ENCODE measurements at regions not wholly inside any gene's neighbourhood (a gene's known extent, or its start where the extent isn't known, plus 50 kb on each side); places are given as distances from the start of the nearest gene placed in this dataset.

GRCh38 chr2:128735296-128735960 lies 416.8 kb upstream of the HS6ST1 start:
- Histone ChIP-seq H3K4me3 (ENCODE audit: insufficient read depth, low read depth, low read length, poor library complexity, severe bottlenecking) (no peak overlapping the region), H3K9me3 (ENCODE audit: control insufficient read depth, low read length) (no peaks in the 10 kb centered on the region), H3K36me3 (ENCODE audit: control insufficient read depth, insufficient read depth, low read length) (no peaks in the 10 kb centered on the region), H3K27ac (ENCODE audit: insufficient read depth, low read length, poor library complexity, severe bottlenecking) (no peak overlapping the region), H3K4me1 (ENCODE audit: control insufficient read depth, insufficient read depth, low read length, poor library complexity, severe bottlenecking) (peaks cover 4% of the 10 kb centered on the region), H3K27me3 (replicated peaks; ENCODE audit: control insufficient read depth, insufficient read depth, low read length, poor library complexity, severe bottlenecking) (peaks cover 3% of the 10 kb centered on the region)
- DNase-seq = no peak

- Histone ChIP-seq H3K4me1 (ENCODE audit: control insufficient read depth, insufficient read depth, low read length, poor library complexity, severe bottlenecking) (peaks cover 4% of the 10 kb centered on the region), H3K27ac (ENCODE audit: insufficient read depth, low read length, poor library complexity, severe bottlenecking) (no peak overlapping the region), H3K36me3 (ENCODE audit: control insufficient read depth, insufficient read depth, low read length) (no peaks in the 10 kb centered on the region), H3K9me3 (ENCODE audit: control insufficient read depth, low read length) (no peaks in the 10 kb centered on the region), H3K27me3 (replicated peaks; ENCODE audit: control insufficient read depth, insufficient read depth, low read length, poor library complexity, severe bottlenecking) (peaks cover 3% of the 10 kb centered on the region), H3K4me3 (ENCODE audit: insufficient read depth, low read depth, low read length, poor library complexity, severe bottlenecking) (no peak overlapping the region)
- DNase-seq = no peak
These were observed 417.5 kb upstream of the HS6ST1 start for GRCh38 chr2:128736046-128736688.

- Histone ChIP-seq H3K36me3 (ENCODE audit: control insufficient read depth, insufficient read depth, low read length) (no peaks in the 10 kb centered on the region), H3K4me3 (ENCODE audit: insufficient read depth, low read depth, low read length, poor library complexity, severe bottlenecking) (no peak overlapping the region), H3K27me3 (replicated peaks; ENCODE audit: control insufficient read depth, insufficient read depth, low read length, poor library complexity, severe bottlenecking) (peaks cover 3% of the 10 kb centered on the region), H3K4me1 (ENCODE audit: control insufficient read depth, insufficient read depth, low read length, poor library complexity, severe bottlenecking) (peaks cover 4% of the 10 kb centered on the region), H3K9me3 (ENCODE audit: control insufficient read depth, low read length) (no peaks in the 10 kb centered on the region), H3K27ac (ENCODE audit: insufficient read depth, low read length, poor library complexity, severe bottlenecking) (no peak overlapping the region)
- no peak for DNase-seq
These were observed 418.2 kb upstream of the HS6ST1 start for GRCh38 chr2:128736689-128737545.

- peaks cover 3% of the 10 kb centered on the region for H3K27me3 ChIP-seq (replicated peaks; ENCODE audit: control insufficient read depth, insufficient read depth, low read length, poor library complexity, severe bottlenecking)
- no peak overlapping the region for H3K4me3 ChIP-seq (ENCODE audit: insufficient read depth, low read depth, low read length, poor library complexity, severe bottlenecking)
- H3K9me3 ChIP-seq (ENCODE audit: control insufficient read depth, low read length) = no peaks in the 10 kb centered on the region
- H3K36me3 ChIP-seq (ENCODE audit: control insufficient read depth, insufficient read depth, low read length) = no peaks in the 10 kb centered on the region
- peaks cover 4% of the 10 kb centered on the region for H3K4me1 ChIP-seq (ENCODE audit: control insufficient read depth, insufficient read depth, low read length, poor library complexity, severe bottlenecking)
- no peak for DNase-seq
- no peak overlapping the region for H3K27ac ChIP-seq (ENCODE audit: insufficient read depth, low read length, poor library complexity, severe bottlenecking)
These were observed 418.8 kb upstream of the HS6ST1 start for GRCh38 chr2:128737546-128737826.

GRCh38 chr2:128738446-128739110 lies 419.9 kb upstream of the HS6ST1 start:
- no peaks in the 10 kb centered on the region for H3K9me3 ChIP-seq (ENCODE audit: control insufficient read depth, low read length)
- no peak for DNase-seq
- no peak overlapping the region for H3K27ac ChIP-seq (ENCODE audit: insufficient read depth, low read length, poor library complexity, severe bottlenecking)
- H3K27me3 ChIP-seq (replicated peaks; ENCODE audit: control insufficient read depth, insufficient read depth, low read length, poor library complexity, severe bottlenecking) = peaks cover 3% of the 10 kb centered on the region
- no peak overlapping the region for H3K4me3 ChIP-seq (ENCODE audit: insufficient read depth, low read depth, low read length, poor library complexity, severe bottlenecking)
- no peaks in the 10 kb centered on the region for H3K36me3 ChIP-seq (ENCODE audit: control insufficient read depth, insufficient read depth, low read length)
- peaks cover 4% of the 10 kb centered on the region for H3K4me1 ChIP-seq (ENCODE audit: control insufficient read depth, insufficient read depth, low read length, poor library complexity, severe bottlenecking)

GRCh38 chr2:128742467-128742866 lies 423.8 kb upstream of the HS6ST1 start:
- H3K4me1 ChIP-seq (ENCODE audit: control insufficient read depth, insufficient read depth, low read length, poor library complexity, severe bottlenecking) = no peaks in the 10 kb centered on the region
- H3K9me3 ChIP-seq (ENCODE audit: control insufficient read depth, low read length) = no peaks in the 10 kb centered on the region
- no peaks in the 10 kb centered on the region for H3K27me3 ChIP-seq (replicated peaks; ENCODE audit: control insufficient read depth, insufficient read depth, low read length, poor library complexity, severe bottlenecking)
- no peak overlapping the region for H3K4me3 ChIP-seq (ENCODE audit: insufficient read depth, low read depth, low read length, poor library complexity, severe bottlenecking)
- H3K36me3 ChIP-seq (ENCODE audit: control insufficient read depth, insufficient read depth, low read length) = no peaks in the 10 kb centered on the region
- DNase-seq = no peak
- no peak overlapping the region for H3K27ac ChIP-seq (ENCODE audit: insufficient read depth, low read length, poor library complexity, severe bottlenecking)

GRCh38 chr2:128745946-128746345 lies 427.3 kb upstream of the HS6ST1 start:
- Histone ChIP-seq H3K27me3 (replicated peaks; ENCODE audit: control insufficient read depth, insufficient read depth, low read length, poor library complexity, severe bottlenecking) (no peaks in the 10 kb centered on the region), H3K9me3 (ENCODE audit: control insufficient read depth, low read length) (no peaks in the 10 kb centered on the region), H3K36me3 (ENCODE audit: control insufficient read depth, insufficient read depth, low read length) (no peaks in the 10 kb centered on the region), H3K4me1 (ENCODE audit: control insufficient read depth, insufficient read depth, low read length, poor library complexity, severe bottlenecking) (no peaks in the 10 kb centered on the region), H3K4me3 (ENCODE audit: insufficient read depth, low read depth, low read length, poor library complexity, severe bottlenecking) (no peak overlapping the region), H3K27ac (ENCODE audit: insufficient read depth, low read length, poor library complexity, severe bottlenecking) (no peak overlapping the region)
- DNase-seq = no peak

GRCh38 chr2:128746356-128746755 lies 427.7 kb upstream of the HS6ST1 start:
- no peak for DNase-seq
- no peaks in the 10 kb centered on the region for H3K9me3 ChIP-seq (ENCODE audit: control insufficient read depth, low read length)
- no peaks in the 10 kb centered on the region for H3K27me3 ChIP-seq (replicated peaks; ENCODE audit: control insufficient read depth, insufficient read depth, low read length, poor library complexity, severe bottlenecking)
- H3K36me3 ChIP-seq (ENCODE audit: control insufficient read depth, insufficient read depth, low read length) = no peaks in the 10 kb centered on the region
- H3K27ac ChIP-seq (ENCODE audit: insufficient read depth, low read length, poor library complexity, severe bottlenecking) = no peak overlapping the region
- H3K4me3 ChIP-seq (ENCODE audit: insufficient read depth, low read depth, low read length, poor library complexity, severe bottlenecking) = no peak overlapping the region
- no peaks in the 10 kb centered on the region for H3K4me1 ChIP-seq (ENCODE audit: control insufficient read depth, insufficient read depth, low read length, poor library complexity, severe bottlenecking)

GRCh38 chr2:128748336-128748735 lies 429.7 kb upstream of the HS6ST1 start:
- Histone ChIP-seq H3K4me3 (ENCODE audit: insufficient read depth, low read depth, low read length, poor library complexity, severe bottlenecking) (no peak overlapping the region), H3K27ac (ENCODE audit: insufficient read depth, low read length, poor library complexity, severe bottlenecking) (no peak overlapping the region), H3K9me3 (ENCODE audit: control insufficient read depth, low read length) (no peaks in the 10 kb centered on the region), H3K36me3 (ENCODE audit: control insufficient read depth, insufficient read depth, low read length) (no peaks in the 10 kb centered on the region), H3K4me1 (ENCODE audit: control insufficient read depth, insufficient read depth, low read length, poor library complexity, severe bottlenecking) (no peaks in the 10 kb centered on the region), H3K27me3 (replicated peaks; ENCODE audit: control insufficient read depth, insufficient read depth, low read length, poor library complexity, severe bottlenecking) (no peaks in the 10 kb centered on the region)
- no peak for DNase-seq
